Esophagus mucosa (tissue), 1 donor: ENCODE measurements at regions not wholly inside any gene's neighbourhood (a gene's known extent, or its start where the extent isn't known, plus 50 kb on each side); places are given as distances from the start of the nearest gene placed in this dataset.
"Not testable (repeated sequence)": the region's sequence is repeated elsewhere in the genome, so short reads cannot be mapped to it uniquely, and the experiment has no call there.

Experiments
- ATAC-seq: fragments of 200-7000 bp; cut with Tn5 transposase; one replicate; pipeline ENCODE4 v1.9.1; 2020
- donor health status: DM: yes; HTN: yes; CAD: no.

- ATAC-seq, result no peak
These were observed 119.4 kb downstream of the LUZP4 start for GRCh38 chrX:115408771-115409400.

GRCh38 chrX:115409551-115409950 lies 120.0 kb downstream of the LUZP4 start:
- ATAC-seq, result no peak

- ATAC-seq, result no peak
These were observed 121.4 kb downstream of the LUZP4 start for GRCh38 chrX:115410731-115411428.

- ATAC-seq, result no peak
These were observed 123.8 kb downstream of the LUZP4 start for GRCh38 chrX:115413246-115413878.

- ATAC-seq, result no peak
These were observed 129.6 kb downstream of the LUZP4 start for GRCh38 chrX:115419069-115419468.

GRCh38 chrX:115423086-115423485 lies 133.6 kb downstream of the LUZP4 start:
- no peak for ATAC-seq

- ATAC-seq, result no peak
These were observed 135.6 kb upstream of the PLS3 start for GRCh38 chrX:115425359-115425758.

GRCh38 chrX:115427861-115428410 lies 133.0 kb upstream of the PLS3 start:
- ATAC-seq, result no peak

- not testable (repeated sequence) for ATAC-seq
These were observed 126.1 kb upstream of the PLS3 start for GRCh38 chrX:115434834-115435233.

GRCh38 chrX:115437841-115438595 lies 123.0 kb upstream of the PLS3 start:
- ATAC-seq, result no peak

- ATAC-seq, result no peak
These were observed 112.8 kb upstream of the PLS3 start for GRCh38 chrX:115448146-115448545.

- ATAC-seq, result no peak
These were observed 111.2 kb upstream of the PLS3 start for GRCh38 chrX:115449742-115450141.

GRCh38 chrX:115452251-115452650 lies 108.7 kb upstream of the PLS3 start:
- ATAC-seq, result no peak

- ATAC-seq, result peak; percentile 65
These were observed 100.8 kb upstream of the PLS3 start for GRCh38 chrX:115459883-115460880.

GRCh38 chrX:115462406-115462805 lies 98.6 kb upstream of the PLS3 start:
- ATAC-seq, result no peak

- ATAC-seq, result no peak
These were observed 93.0 kb upstream of the PLS3 start for GRCh38 chrX:115467961-115468360.

- ATAC-seq, result no peak
These were observed 88.8 kb upstream of the PLS3 start for GRCh38 chrX:115472131-115472530.

GRCh38 chrX:115486510-115486909 lies 74.5 kb upstream of the PLS3 start:
- no peak for ATAC-seq

GRCh38 chrX:115487608-115488007 lies 73.4 kb upstream of the PLS3 start:
- ATAC-seq, result no peak

GRCh38 chrX:115490814-115491213 lies 70.2 kb upstream of the PLS3 start:
- ATAC-seq, result no peak

GRCh38 chrX:115491766-115492165 lies 69.2 kb upstream of the PLS3 start:
- ATAC-seq, result no peak

GRCh38 chrX:115493015-115493414 lies 68.0 kb upstream of the PLS3 start:
- ATAC-seq, result no peak
